IgD-negative memory B cell (primary cell): ENCODE measurements at regions not wholly inside any gene's neighbourhood (a gene's known extent, or its start where the extent isn't known, plus 50 kb on each side); places are given as distances from the start of the nearest gene placed in this dataset.

Experiments used
- H3K27ac Mint-ChIP-seq, 3 donors: one replicate each; pipeline ENCODE4 v1.8.0; 2020 to 2022; ENCODE audit warnings: mild to moderate bottlenecking in 3 of 3, mixed read lengths in 3 of 3, moderate library complexity in 1 of 3
- H3K27me3 Mint-ChIP-seq: one replicate; pipeline ENCODE4 v1.8.0; 2021; ENCODE audit warnings: mixed read lengths
- H3K36me3 Mint-ChIP-seq: one replicate; pipeline ENCODE4 v1.8.0; 2020; ENCODE audit warnings: mild to moderate bottlenecking, mixed read lengths
- H3K4me1 Mint-ChIP-seq, 3 donors: one replicate each; pipeline ENCODE4 v1.8.0; 2020 to 2022; ENCODE audit warnings: mixed read lengths in 3 of 3, mild to moderate bottlenecking in 1 of 3
- H3K4me3 Mint-ChIP-seq, 4 donors: one replicate each; pipeline ENCODE4 v1.8.0; 2020 to 2022; ENCODE audit warnings: mild to moderate bottlenecking in 4 of 4, mixed read lengths in 4 of 4, moderate library complexity in 3 of 4
- H3K9me3 Mint-ChIP-seq, 3 donors: one replicate each; pipeline ENCODE4 v1.8.0; 2020 to 2021; ENCODE audit warnings: mixed read lengths in 3 of 3, mild to moderate bottlenecking in 1 of 3

DNA sequence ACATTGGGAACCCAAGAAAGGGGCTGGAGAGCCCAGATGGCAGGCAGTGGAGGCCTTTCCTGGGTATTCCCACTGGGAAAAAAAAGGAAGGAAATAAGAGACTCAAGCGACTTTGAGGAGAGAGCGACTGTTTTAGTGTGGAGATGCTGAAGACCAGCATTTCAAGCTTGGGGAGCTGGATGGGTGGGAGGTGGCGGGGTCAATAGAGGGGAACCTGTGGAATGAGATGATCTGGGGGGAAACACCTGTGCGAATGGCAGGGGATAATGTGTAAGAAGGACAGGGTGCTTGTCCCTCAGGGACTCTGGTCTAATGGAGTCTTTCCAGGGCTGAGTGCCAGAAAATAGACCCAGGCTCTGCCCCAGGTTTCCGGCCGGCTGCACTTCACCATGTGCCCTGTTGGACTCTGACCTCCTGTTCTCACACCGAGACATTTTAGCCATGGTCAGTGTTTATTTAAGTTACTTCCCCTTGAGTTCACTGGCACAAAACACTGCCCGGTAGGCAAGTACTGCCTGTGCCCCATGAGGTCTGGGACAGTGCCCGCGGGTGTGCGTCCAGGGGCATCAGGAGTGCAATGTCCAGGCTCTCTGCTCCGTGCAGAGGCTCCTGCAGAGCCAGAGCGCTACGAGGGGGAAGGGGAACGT lies 50.4 kb upstream of the NKX2-2 start:
- peaks cover 4% of the 10 kb centered on the region for H3K27me3 Mint-ChIP-seq
- no peak overlapping the region for H3K27ac Mint-ChIP-seq
- H3K36me3 Mint-ChIP-seq, result no peaks in the 10 kb centered on the region
- H3K9me3 Mint-ChIP-seq, result peaks cover 0 to 4% (median 3%) of the 10 kb centered on the region in 3 donors
- H3K4me3 Mint-ChIP-seq, result no peak overlapping the region
- H3K4me1 Mint-ChIP-seq, result no peaks in the 10 kb centered on the region
